PC-3 (cell line): ENCODE measurements at regions not wholly inside any gene's neighbourhood (a gene's known extent, or its start where the extent isn't known, plus 50 kb on each side); places are given as distances from the start of the nearest gene placed in this dataset.
A peak's percentile ranks its signal among the peaks of the same experiment; 100 is the strongest.

Source experiments
- ATAC-seq: fragments of 200-7000 bp; cut with Tn5 transposase; 2 replicates; pipeline ENCODE4 v1.9.1; 2020; ENCODE audit warnings: mild to moderate bottlenecking, moderate library complexity
- BruUV-seq: library from RNA; stranded (reverse); fragments of 400-500 nt; replicated peaks from 2 replicates; lab custom pipeline; 2021; lab: Mats Ljungman, UMichigan
- CTCF ChIA-PET: fragments of 300-600 bp; sonication (Branson Sonifier 250); formaldehyde crosslinking; loops from one replicate; lab custom pipeline; 2022; ENCODE audit warnings: antibody characterized with exemption; lab: Charles Lee
- POLR2A ChIA-PET: fragments of 300-600 bp; sonication (Branson Sonifier 250); formaldehyde crosslinking; loops from one replicate; lab custom pipeline; 2022; ENCODE audit warnings: antibody characterized with exemption; ENCODE audit not compliant: unreplicated experiment; lab: Charles Lee
- DNase-seq: peaks from one replicate; pipeline ENCODE4 v3.0.0-alpha.2; 2015
- H2AFZ ChIP-seq: fragments of 300-600 bp; sonication (generic); 2 replicates; pipeline ENCODE4 v1.6.0; 2016; ENCODE audit warnings: antibody characterized with exemption, low read length
- H3F3A ChIP-seq: fragments of 300-600 bp; sonication (generic); one replicate; pipeline ENCODE4 v1.6.0; 2017; ENCODE audit warnings: antibody characterized with exemption, low read length, control low read depth, mild to moderate bottlenecking; ENCODE audit not compliant: unreplicated experiment
- H3K27ac ChIP-seq: fragments of 300-600 bp; sonication (generic); 2 replicates; pipeline ENCODE4 v1.5.1; 2016; ENCODE audit warnings: mild to moderate bottlenecking, low read length
- H3K27me3 ChIP-seq: fragments of 300-600 bp; sonication (generic); 2 replicates; pipeline ENCODE4 v1.6.1; 2016; ENCODE audit warnings: low read length, mixed read lengths
- H3K36me3 ChIP-seq: fragments of 300-600 bp; sonication (generic); 2 replicates; pipeline ENCODE4 v1.6.1; 2016; ENCODE audit warnings: low read depth, mixed run types, low read length, mixed read lengths
- H3K4me1 ChIP-seq: fragments of 300-600 bp; sonication (generic); 2 replicates; pipeline ENCODE4 v1.5.1; 2016; ENCODE audit warnings: low read length; ENCODE audit not compliant: insufficient read depth
- H3K4me2 ChIP-seq: fragments of 300-600 bp; sonication (generic); 2 replicates; pipeline ENCODE4 v1.6.0; 2016; ENCODE audit warnings: low read length
- H3K4me3 ChIP-seq: fragments of 300-600 bp; sonication (generic); 2 replicates; pipeline ENCODE4 v1.5.1; 2016; ENCODE audit warnings: mild to moderate bottlenecking, low read length, mixed read lengths
- H3K79me2 ChIP-seq: fragments of 300-600 bp; sonication (generic); 2 replicates; pipeline ENCODE4 v1.6.1; 2017; ENCODE audit warnings: low read length, mixed read lengths
- H3K9ac ChIP-seq: fragments of 300-600 bp; sonication (generic); 2 replicates; pipeline ENCODE4 v1.6.0; 2016; ENCODE audit warnings: mild to moderate bottlenecking, low read length
- H3K9me2 ChIP-seq: fragments of 300-600 bp; sonication (generic); replicated peaks from 2 replicates; pipeline ENCODE4 v1.6.1; 2016; ENCODE audit warnings: mixed run types, low read length, mixed read lengths
- H3K9me3 ChIP-seq: fragments of 300-600 bp; sonication (generic); 2 replicates; pipeline ENCODE4 v1.6.1; 2016; ENCODE audit warnings: low read length, mixed read lengths
- H4K20me1 ChIP-seq: fragments of 300-600 bp; sonication (generic); 2 replicates; pipeline ENCODE4 v1.6.1; 2016; ENCODE audit warnings: low read length, mixed read lengths
- CTCF ChIP-seq: fragments of 300-600 bp; sonication (generic); conservative IDR thresholded peaks from 2 replicates; pipeline ENCODE4 v1.5.1; 2017; ENCODE audit warnings: antibody characterized with exemption, low read depth, mild to moderate bottlenecking, low read length
- EZH2 ChIP-seq: fragments of 300-600 bp; sonication (generic); IDR thresholded peaks from one replicate; pipeline ENCODE4 v1.6.1; 2017; ENCODE audit warnings: antibody characterized with exemption, mild to moderate bottlenecking, low read length; ENCODE audit not compliant: unreplicated experiment
- EZH2phosphoT487 ChIP-seq: fragments of 300-600 bp; sonication (generic); IDR thresholded peaks from 2 replicates; pipeline ENCODE4 v1.6.1; 2018; ENCODE audit warnings: mild to moderate bottlenecking, antibody characterized with exemption, low read length, borderline replicate concordance
- intact Hi-C: fragments of 100-400 bp; cut with micrococcal nuclease; formaldehyde crosslinking; loops from 2 replicates; pipeline ENCODE4 v1.9.0; 2023

- Histone ChIP-seq H3K36me3 (no peaks in the 10 kb centered on the region), H3K9ac (no peak overlapping the region), H2AFZ (no peak overlapping the region), H3K4me2 (no peak overlapping the region), H3K9me2 (no peaks in the 10 kb centered on the region), H3K4me1 (no peaks in the 10 kb centered on the region), H3F3A (no peaks in the 10 kb centered on the region), H3K4me3 (no peak overlapping the region), H3K9me3 (no peaks in the 10 kb centered on the region), H4K20me1 (no peaks in the 10 kb centered on the region), H3K27ac (no peak overlapping the region), H3K79me2 (no peaks in the 10 kb centered on the region), H3K27me3 (no peaks in the 10 kb centered on the region)
- ATAC-seq, result no peak
- BruUV-seq, result no TSS peak
- POLR2A ChIA-PET, result no interaction called here
- no peak for TF ChIP-seq EZH2
- TF ChIP-seq EZH2phosphoT487, result no peak
- no peak for TF ChIP-seq CTCF
- CTCF ChIA-PET, result no interaction called here
- intact Hi-C loops, result no loop called here
- DNase-seq, result peak; percentile 1
Observed at GRCh38 chr16:51393381-51394005, 242.4 kb upstream of the SALL1 start.

- intact Hi-C loops, result no loop called here
- no TSS peak for BruUV-seq
Observed at GRCh38 chr16:51392521-51393187, 241.6 kb upstream of the SALL1 start.

More at GRCh38 chr16:51392521-51393187, 241.6 kb upstream of the SALL1 start:
- no peak overlapping the region for H2AFZ ChIP-seq
- H3K9me2 ChIP-seq, result no peaks in the 10 kb centered on the region
- no peak overlapping the region for H3K9ac ChIP-seq
- H3K4me1 ChIP-seq, result no peaks in the 10 kb centered on the region
- ChIA-PET POLR2A (no interaction called here), CTCF (no interaction called here)
- no peak overlapping the region for H3K27ac ChIP-seq
- no peaks in the 10 kb centered on the region for H3K36me3 ChIP-seq
- H3K79me2 ChIP-seq, result no peaks in the 10 kb centered on the region
- H3F3A ChIP-seq, result no peaks in the 10 kb centered on the region
- H3K4me3 ChIP-seq, result no peak overlapping the region
- no peak overlapping the region for H3K4me2 ChIP-seq
- DNase-seq, result no peak
- ATAC-seq, result no peak
- H4K20me1 ChIP-seq, result no peaks in the 10 kb centered on the region
- no peak for TF ChIP-seq CTCF
- TF ChIP-seq EZH2, result no peak
- no peaks in the 10 kb centered on the region for H3K27me3 ChIP-seq
- no peaks in the 10 kb centered on the region for H3K9me3 ChIP-seq
